HEK293T (cell line): ENCODE measurements at regions not wholly inside any gene's neighbourhood (a gene's known extent, or its start where the extent isn't known, plus 50 kb on each side); places are given as distances from the start of the nearest gene placed in this dataset.

Experiments used
- CTCF ChIA-PET: fragments of 350-600 bp; formaldehyde crosslinking; extraction: SDS; loops from one replicate; lab custom pipeline; 2021; ENCODE audit warnings: antibody characterized with exemption, inconsistent platforms; lab: Yijun Ruan, JAX
- POLR2A ChIA-PET: fragments of 350-600 bp; formaldehyde crosslinking; extraction: SDS; loops from one replicate; lab custom pipeline; 2020; ENCODE audit warnings: antibody characterized with exemption, inconsistent platforms; lab: Yijun Ruan, JAX
- DNase-seq: peaks from one replicate; pipeline ENCODE4 v3.0.0; 2012; ENCODE audit warnings: mixed read lengths; ENCODE audit errors: extremely low spot score
- ARNT ChIP-seq: fragments of 450-650 bp; IDR thresholded peaks from 2 replicates; pipeline ENCODE4 v1.6.1; 2017; ENCODE audit warnings: mild to moderate bottlenecking
- BHLHE40 ChIP-seq: fragments of 450-650 bp; IDR thresholded peaks from 2 replicates; pipeline ENCODE4 v1.6.1; 2016; ENCODE audit warnings: mild to moderate bottlenecking, moderate library complexity, borderline replicate concordance
- CTBP1 ChIP-seq: fragments of 450-650 bp; IDR thresholded peaks from 2 replicates; pipeline ENCODE4 v1.6.1; 2016; ENCODE audit warnings: borderline replicate concordance
- ELF4 ChIP-seq: fragments of 450-650 bp; IDR thresholded peaks from 2 replicates; pipeline ENCODE4 v1.6.1; 2017; ENCODE audit warnings: antibody characterized with exemption
- FOXA1 ChIP-seq: fragments of 450-650 bp; IDR thresholded peaks from 2 replicates; pipeline ENCODE4 v1.6.1; 2016; ENCODE audit warnings: mild to moderate bottlenecking
- FOXK2 ChIP-seq: fragments of 450-650 bp; IDR thresholded peaks from 2 replicates; pipeline ENCODE4 v1.6.1; 2016; ENCODE audit warnings: mild to moderate bottlenecking
- FOXM1 ChIP-seq: fragments of 450-650 bp; IDR thresholded peaks from 2 replicates; pipeline ENCODE4 v1.6.1; 2017; ENCODE audit warnings: mild to moderate bottlenecking, borderline replicate concordance
- HDGF ChIP-seq: fragments of 450-650 bp; IDR thresholded peaks from 2 replicates; pipeline ENCODE4 v1.6.1; 2017; ENCODE audit warnings: antibody characterized with exemption, borderline replicate concordance
- L3MBTL2 ChIP-seq: fragments of 450-650 bp; conservative IDR thresholded peaks from 2 replicates; pipeline ENCODE4 v1.6.1; 2016; ENCODE audit warnings: mild to moderate bottlenecking
- LEF1 ChIP-seq: fragments of 450-650 bp; IDR thresholded peaks from 2 replicates; pipeline ENCODE4 v1.6.1; 2017; ENCODE audit warnings: mild to moderate bottlenecking, borderline replicate concordance
- NFRKB ChIP-seq: fragments of 450-650 bp; IDR thresholded peaks from 2 replicates; pipeline ENCODE4 v1.6.1; 2016; ENCODE audit warnings: mild to moderate bottlenecking, moderate library complexity
- PKNOX1 ChIP-seq: fragments of 450-650 bp; IDR thresholded peaks from 2 replicates; pipeline ENCODE4 v1.6.1; 2016
- SP1 ChIP-seq: fragments of 450-650 bp; IDR thresholded peaks from 2 replicates; pipeline ENCODE4 v1.6.1; 2017
- SUZ12 ChIP-seq: fragments of 450-650 bp; IDR thresholded peaks from 2 replicates; pipeline ENCODE4 v1.6.1; 2016; ENCODE audit warnings: mild to moderate bottlenecking
- TARDBP ChIP-seq: fragments of 450-650 bp; IDR thresholded peaks from 2 replicates; pipeline ENCODE4 v1.6.1; 2016
- ZNF384 ChIP-seq: fragments of 450-650 bp; IDR thresholded peaks from 2 replicates; pipeline ENCODE4 v1.6.1; 2016

- no peak for DNase-seq
- ChIA-PET CTCF (no interaction called here), POLR2A (no interaction called here)
- TF ChIP-seq TARDBP (no peak), BHLHE40 (no peak), HDGF (no peak), PKNOX1 (no peak), ARNT (no peak), FOXK2 (no peak), L3MBTL2 (no peak), ELF4 (no peak), SP1 (no peak), CTBP1 (no peak), FOXM1 (no peak), SUZ12 (no peak), NFRKB (no peak), LEF1 (no peak), FOXA1 (no peak)
Measured at GRCh38 chr18:30578707-30579106, 463.8 kb downstream of the DSC3 start.

- DNase-seq: no peak
- TF ChIP-seq FOXK2 (no peak), LEF1 (no peak), SUZ12 (no peak)
- POLR2A ChIA-PET: no interaction called here
- CTCF ChIA-PET: interaction anchor here (0.5 kb wide), 1 partner anchor 423 kb away, joined by 3 read pairs; no protein-coding TSS in a partner anchor
Measured at GRCh38 chr18:30572214-30572613, 470.3 kb downstream of the DSC3 start.

GRCh38 chr18:30568333-30568732, 474.2 kb downstream of the DSC3 start:
- CTCF ChIA-PET: no interaction called here
- no peak for DNase-seq
- POLR2A ChIA-PET: no interaction called here
- TF ChIP-seq HDGF: no peak
- no peak for TF ChIP-seq PKNOX1
- TF ChIP-seq NFRKB: no peak
- no peak for TF ChIP-seq FOXK2
- TF ChIP-seq LEF1: no peak
- TF ChIP-seq BHLHE40: no peak
- TF ChIP-seq L3MBTL2: no peak
- no peak for TF ChIP-seq SP1
- no peak for TF ChIP-seq ELF4
- TF ChIP-seq ZNF384: no peak
- no peak for TF ChIP-seq ARNT
- no peak for TF ChIP-seq CTBP1
- no peak for TF ChIP-seq FOXM1
- no peak for TF ChIP-seq FOXA1
- no peak for TF ChIP-seq TARDBP
- no peak for TF ChIP-seq SUZ12

- POLR2A ChIA-PET: no interaction called here
- CTCF ChIA-PET: no interaction called here
- DNase-seq: no peak
- TF ChIP-seq PKNOX1: no peak
- no peak for TF ChIP-seq HDGF
- no peak for TF ChIP-seq FOXA1
- TF ChIP-seq ELF4: no peak
- no peak for TF ChIP-seq CTBP1
- TF ChIP-seq L3MBTL2: no peak
- no peak for TF ChIP-seq BHLHE40
- no peak for TF ChIP-seq LEF1
- no peak for TF ChIP-seq FOXK2
- no peak for TF ChIP-seq SP1
- TF ChIP-seq SUZ12: no peak
- no peak for TF ChIP-seq TARDBP
- TF ChIP-seq ARNT: no peak
- TF ChIP-seq NFRKB: no peak
- no peak for TF ChIP-seq FOXM1
- TF ChIP-seq ZNF384: no peak
Measured at GRCh38 chr18:30566877-30567276, 475.7 kb downstream of the DSC3 start.

- POLR2A ChIA-PET: no interaction called here
- TF ChIP-seq ARNT (no peak), FOXM1 (no peak), FOXK2 (no peak), SUZ12 (no peak), BHLHE40 (no peak), FOXA1 (no peak), SP1 (no peak), PKNOX1 (no peak), ELF4 (no peak), NFRKB (no peak), CTBP1 (no peak), HDGF (no peak), TARDBP (no peak), ZNF384 (no peak), LEF1 (no peak)
- CTCF ChIA-PET: interaction anchor here (0.7 kb wide), 1 partner anchor 203 kb away, joined by 3 read pairs; no protein-coding TSS in a partner anchor
- no peak for DNase-seq
Measured at GRCh38 chr18:30562231-30562630, 480.3 kb downstream of the DSC3 start.

- CTCF ChIA-PET: no interaction called here
- POLR2A ChIA-PET: no interaction called here
- no peak for TF ChIP-seq BHLHE40
- TF ChIP-seq PKNOX1: no peak
- TF ChIP-seq FOXA1: no peak
- TF ChIP-seq ZNF384: no peak
- no peak for TF ChIP-seq HDGF
- DNase-seq: no peak
Measured at GRCh38 chr18:30556112-30556511, 486.4 kb downstream of the DSC3 start.
